ENCODE measurements at regions not wholly inside any gene's neighbourhood (a gene's known extent, or its start where the extent isn't known, plus 50 kb on each side); places are given as distances from the start of the nearest gene placed in this dataset.

DNA sequence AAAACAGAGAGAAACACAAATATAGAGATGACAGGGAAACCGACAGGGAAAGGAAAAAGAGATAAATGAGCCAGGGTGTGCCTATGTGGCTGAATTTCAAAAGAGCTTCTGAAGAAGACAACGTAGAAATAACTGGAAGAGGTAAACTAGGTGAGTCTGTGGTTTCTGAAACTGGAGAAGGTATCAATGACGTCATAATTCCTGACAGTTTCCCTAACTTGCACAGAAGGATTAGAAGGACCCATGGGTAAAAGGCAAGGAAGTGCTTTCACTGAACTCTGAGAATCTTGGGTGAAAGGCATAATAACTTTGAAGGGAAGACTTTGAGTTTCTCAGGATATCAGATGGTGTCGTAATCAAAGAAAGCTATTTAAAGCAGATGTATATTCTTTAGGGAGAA lies 790.8 kb upstream of the NUDT12 start:
- ChIA-PET CTCF (no interaction called here), POLR2A (ENCODE audit: low non-redundant PET) (no interaction called here)
- H3K4me3 ChIP-seq (ENCODE audit: low read depth, low read length, poor library complexity, severe bottlenecking): no peak overlapping the region
- H3K9me3 ChIP-seq (ENCODE audit: low read depth, low read length, poor library complexity, severe bottlenecking): no peaks in the 10 kb centered on the region
- no peaks in the 10 kb centered on the region for H3K36me3 ChIP-seq (ENCODE audit: insufficient read depth, low read length, poor library complexity, severe bottlenecking)
- intact Hi-C loops (cut with micrococcal nuclease; ENCODE audit: unreplicated experiment): no loop called here
- peak; percentile 8 for DNase-seq (ENCODE audit: low spot score)
- no TSS peak for BruUV-seq (replicated peaks)
- H3K4me1 ChIP-seq (ENCODE audit: insufficient read depth, low read length, poor library complexity, severe bottlenecking): peaks cover 5% of the 10 kb centered on the region
- H3K27ac ChIP-seq (ENCODE audit: low read depth, low read length, poor library complexity, severe bottlenecking): no peak overlapping the region
- TF ChIP-seq, protein P1, sequence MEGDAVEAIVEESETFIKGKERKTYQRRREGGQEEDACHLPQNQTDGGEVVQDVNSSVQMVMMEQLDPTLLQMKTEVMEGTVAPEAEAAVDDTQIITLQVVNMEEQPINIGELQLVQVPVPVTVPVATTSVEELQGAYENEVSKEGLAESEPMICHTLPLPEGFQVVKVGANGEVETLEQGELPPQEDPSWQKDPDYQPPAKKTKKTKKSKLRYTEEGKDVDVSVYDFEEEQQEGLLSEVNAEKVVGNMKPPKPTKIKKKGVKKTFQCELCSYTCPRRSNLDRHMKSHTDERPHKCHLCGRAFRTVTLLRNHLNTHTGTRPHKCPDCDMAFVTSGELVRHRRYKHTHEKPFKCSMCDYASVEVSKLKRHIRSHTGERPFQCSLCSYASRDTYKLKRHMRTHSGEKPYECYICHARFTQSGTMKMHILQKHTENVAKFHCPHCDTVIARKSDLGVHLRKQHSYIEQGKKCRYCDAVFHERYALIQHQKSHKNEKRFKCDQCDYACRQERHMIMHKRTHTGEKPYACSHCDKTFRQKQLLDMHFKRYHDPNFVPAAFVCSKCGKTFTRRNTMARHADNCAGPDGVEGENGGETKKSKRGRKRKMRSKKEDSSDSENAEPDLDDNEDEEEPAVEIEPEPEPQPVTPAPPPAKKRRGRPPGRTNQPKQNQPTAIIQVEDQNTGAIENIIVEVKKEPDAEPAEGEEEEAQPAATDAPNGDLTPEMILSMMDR (conservative IDR thresholded peaks at IDR 0.05; ENCODE audit: low read depth, low read length): no peak
- no peak for TF ChIP-seq EZH2 (IDR thresholded peaks at IDR 0.05; ENCODE audit: borderline replicate concordance, low read depth, low read length, poor library complexity, severe bottlenecking)
- no peaks in the 10 kb centered on the region for H3K27me3 ChIP-seq (replicated peaks; ENCODE audit: insufficient read depth, low read depth, low read length, poor library complexity)

DNA sequence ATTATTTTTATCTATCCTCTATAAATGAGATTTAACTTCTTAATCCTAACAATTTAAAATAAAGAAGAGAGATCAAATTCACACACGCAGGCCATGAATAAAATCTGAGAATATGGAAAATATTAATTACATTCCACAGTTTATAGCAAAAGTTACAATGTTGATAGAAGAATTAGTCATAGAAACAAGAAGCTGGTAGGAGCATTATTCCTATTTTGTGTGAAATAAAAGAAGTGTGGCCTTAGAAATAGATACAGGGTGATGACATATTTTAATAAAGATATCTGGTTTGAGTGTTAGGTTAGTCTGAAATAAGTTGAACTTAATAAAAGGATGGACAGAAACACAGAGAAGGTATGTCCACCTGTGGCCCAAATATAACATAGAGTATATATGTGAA lies 790.4 kb upstream of the NUDT12 start:
- no peak overlapping the region for H3K27ac ChIP-seq (ENCODE audit: low read depth, low read length, poor library complexity, severe bottlenecking)
- TF ChIP-seq, protein P1 (conservative IDR thresholded peaks at IDR 0.05; ENCODE audit: low read depth, low read length): no peak
- no peak for TF ChIP-seq EZH2 (IDR thresholded peaks at IDR 0.05; ENCODE audit: borderline replicate concordance, low read depth, low read length, poor library complexity, severe bottlenecking)
- H3K36me3 ChIP-seq (ENCODE audit: insufficient read depth, low read length, poor library complexity, severe bottlenecking): no peaks in the 10 kb centered on the region
- no TSS peak for BruUV-seq (replicated peaks)
- no peak overlapping the region for H3K4me3 ChIP-seq (ENCODE audit: low read depth, low read length, poor library complexity, severe bottlenecking)
- no peaks in the 10 kb centered on the region for H3K9me3 ChIP-seq (ENCODE audit: low read depth, low read length, poor library complexity, severe bottlenecking)
- no peaks in the 10 kb centered on the region for H3K27me3 ChIP-seq (replicated peaks; ENCODE audit: insufficient read depth, low read depth, low read length, poor library complexity)
- DNase-seq (ENCODE audit: low spot score): no peak
- ChIA-PET POLR2A (ENCODE audit: low non-redundant PET) (no interaction called here), CTCF (no interaction called here)
- peaks cover 5% of the 10 kb centered on the region for H3K4me1 ChIP-seq (ENCODE audit: insufficient read depth, low read length, poor library complexity, severe bottlenecking)
- intact Hi-C loops (cut with micrococcal nuclease; ENCODE audit: unreplicated experiment): no loop called here

DNA sequence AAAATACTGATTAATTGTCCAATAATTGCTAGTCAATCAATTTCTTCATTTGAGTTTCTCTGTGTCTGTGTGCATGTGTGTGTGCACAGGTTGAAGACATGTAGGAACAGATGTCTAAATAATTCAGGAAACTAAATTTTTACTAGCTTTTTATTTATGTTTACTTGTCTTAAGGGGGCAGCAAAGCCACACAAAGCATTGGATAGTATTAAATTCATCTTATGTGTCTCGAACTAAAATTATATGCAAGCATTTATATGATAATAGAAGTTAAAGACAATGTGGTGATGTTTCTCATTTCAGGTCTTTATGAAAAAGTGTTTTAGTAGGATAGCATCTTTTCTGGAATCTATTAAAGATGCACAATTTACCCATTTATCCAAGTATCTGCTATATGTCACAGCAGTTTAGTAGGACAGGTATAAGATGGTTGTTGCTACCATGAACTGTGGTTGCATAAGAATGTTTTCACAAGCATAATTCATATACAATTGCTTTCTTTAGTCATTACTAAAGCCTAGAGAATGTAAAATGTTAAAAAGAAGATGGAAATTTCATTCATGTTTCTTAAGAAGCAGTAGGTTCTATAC lies 784.6 kb upstream of the NUDT12 start:
- H3K27ac ChIP-seq (ENCODE audit: low read depth, low read length, poor library complexity, severe bottlenecking): no peak overlapping the region
- peak; percentile 74 for DNase-seq (ENCODE audit: low spot score)
- ChIA-PET CTCF (no interaction called here), POLR2A (ENCODE audit: low non-redundant PET) (no interaction called here)
- intact Hi-C loops (cut with micrococcal nuclease; ENCODE audit: unreplicated experiment): loop anchor here (2.0 to 10.0 kb wide), 3 partner anchors 295 to 1670 kb away; no protein-coding TSS in a partner anchor
- H3K4me3 ChIP-seq (ENCODE audit: low read depth, low read length, poor library complexity, severe bottlenecking): no peak overlapping the region
- TF ChIP-seq, protein P1 (conservative IDR thresholded peaks at IDR 0.05; ENCODE audit: low read depth, low read length): peak; percentile 57
- no peak for TF ChIP-seq EZH2 (IDR thresholded peaks at IDR 0.05; ENCODE audit: borderline replicate concordance, low read depth, low read length, poor library complexity, severe bottlenecking)
- no peaks in the 10 kb centered on the region for H3K36me3 ChIP-seq (ENCODE audit: insufficient read depth, low read length, poor library complexity, severe bottlenecking)
- no TSS peak for BruUV-seq (replicated peaks)
- H3K4me1 ChIP-seq (ENCODE audit: insufficient read depth, low read length, poor library complexity, severe bottlenecking): peaks cover 25% of the 10 kb centered on the region
- no peaks in the 10 kb centered on the region for H3K27me3 ChIP-seq (replicated peaks; ENCODE audit: insufficient read depth, low read depth, low read length, poor library complexity)
- H3K9me3 ChIP-seq (ENCODE audit: low read depth, low read length, poor library complexity, severe bottlenecking): no peaks in the 10 kb centered on the region

Data from A673 (cell line).